ENCODE measurements at regions not wholly inside any gene's neighbourhood (a gene's known extent, or its start where the extent isn't known, plus 50 kb on each side); places are given as distances from the start of the nearest gene placed in this dataset.
A peak's percentile ranks its signal among the peaks of the same experiment; 100 is the strongest.

DNA sequence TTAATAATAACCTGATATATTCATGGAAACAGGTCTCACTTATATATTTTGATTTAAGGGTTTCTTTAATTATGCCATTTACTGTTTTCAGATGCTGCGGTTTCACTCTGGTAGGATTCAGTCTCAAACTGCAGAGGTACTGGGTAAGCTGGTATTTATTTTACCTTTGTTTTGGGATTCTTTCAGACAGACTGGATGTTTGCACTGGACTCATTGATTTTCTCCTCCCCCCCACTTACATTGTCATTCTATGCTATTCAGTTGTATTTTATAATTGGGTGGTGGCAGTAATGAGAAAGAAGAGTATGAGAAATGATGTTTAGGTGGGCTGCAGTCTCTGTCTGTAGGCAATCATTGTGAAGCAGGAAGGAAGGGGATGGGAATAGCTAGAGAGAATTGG lies 155.6 kb downstream of the AQP4 start:
- ChIA-PET POLR2A (no interaction called here), CTCF (interaction anchor here (0.7 to 1.5 kb wide), 2 partner anchors 13 to 25 kb away, joined by 3 read pairs; no protein-coding TSS in a partner anchor)
- no peak for DNase-seq
- H3K79me2 ChIP-seq (ENCODE audit: insufficient read depth), result no peaks in the 10 kb centered on the region
- H3K9me2 ChIP-seq, result no peaks in the 10 kb centered on the region
- H3K9me3 ChIP-seq, result no peaks in the 10 kb centered on the region
- WGBS (ENCODE audit: low lambda C conversion rate), result 79% methylated on average over 1 of the region's 1 CpG
- H3K4me3 ChIP-seq (ENCODE audit: low read depth in 2 of 2, low read length in 1 of 2), result no peak overlapping the region
- TF ChIP-seq GATA2 (CRISPR knock-in tag; IDR thresholded peaks at IDR 0.05) (0 out of 2 replicates have a peak, but pooled peaks have one; percentile 13), EZH2phosphoT487 (IDR thresholded peaks at IDR 0.05; ENCODE audit: borderline replicate concordance, low read depth) (no peak)
- H3K27me3 ChIP-seq (ENCODE audit: insufficient read depth), result no peaks in the 10 kb centered on the region
- no peaks in the 10 kb centered on the region; a peak in 2 of 4 replicates for H3K4me1 ChIP-seq (ENCODE audit: control insufficient read depth in 1 of 2, insufficient read depth in 2 of 2, low read depth in 1 of 2, low read length in 1 of 2)
- no peak overlapping the region for H2AFZ ChIP-seq (ENCODE audit: low read depth)
- H3F3A ChIP-seq (replicated peaks; ENCODE audit: insufficient read depth), result no peaks in the 10 kb centered on the region
- no peaks in the 10 kb centered on the region for H3K36me3 ChIP-seq (replicated peaks in 1 of 2; ENCODE audit: control insufficient read depth in 1 of 2, insufficient read depth in 2 of 2, low read length in 1 of 2)
- H4K20me1 ChIP-seq (ENCODE audit: insufficient read depth), result no peaks in the 10 kb centered on the region
- H3K27ac ChIP-seq (ENCODE audit: low read depth in 2 of 2, low read length in 1 of 2), result no peak overlapping the region
- no peak overlapping the region for H3K4me2 ChIP-seq
- no peak overlapping the region for H3K9ac ChIP-seq

DNA sequence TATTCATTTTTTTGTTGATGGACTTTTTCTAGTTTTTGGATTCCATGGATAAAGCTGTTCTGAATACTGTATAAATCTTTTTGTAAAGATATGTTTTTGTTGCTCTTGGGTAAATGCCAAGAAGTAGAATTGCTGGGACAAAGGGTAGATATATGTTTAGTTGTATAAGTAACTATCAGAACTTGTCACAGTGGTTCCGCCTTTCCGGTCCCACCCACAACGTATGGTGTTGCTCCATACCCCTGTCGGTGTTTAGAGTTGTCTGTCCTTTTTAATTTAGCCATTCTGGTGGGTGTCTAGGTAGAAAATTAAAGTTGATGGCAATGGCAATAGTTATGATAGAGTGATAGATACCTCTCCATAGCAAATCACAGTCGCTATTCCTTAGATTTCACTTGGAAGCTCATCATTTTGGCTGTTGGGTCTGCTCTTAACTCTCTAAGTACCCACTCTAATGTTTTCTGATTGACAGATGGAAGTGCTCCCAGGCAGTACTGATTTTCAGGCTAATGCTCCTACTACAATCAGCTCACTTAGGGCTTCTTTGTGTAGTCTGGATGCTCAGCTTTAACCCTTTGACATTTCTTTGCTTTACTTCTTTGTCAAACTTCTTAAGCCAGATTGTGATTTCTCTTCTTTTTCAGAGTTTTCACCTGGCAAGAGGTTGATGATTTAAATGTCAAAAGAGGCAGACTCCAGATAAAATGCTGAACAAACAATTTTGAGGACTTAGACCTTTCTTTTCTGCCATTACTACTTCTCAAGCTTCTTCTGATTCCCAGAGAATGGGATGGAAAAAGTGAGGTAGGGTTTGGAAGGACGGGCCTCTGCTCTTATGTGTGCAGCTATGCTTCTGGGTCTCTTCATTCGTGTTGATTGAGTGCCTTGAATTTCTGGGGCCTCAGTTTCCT lies 156.4 kb downstream of the AQP4 start:
- CTCF ChIA-PET, result interaction anchor here (0.6 to 0.7 kb wide), 2 partner anchors 17 to 24 kb away, joined by 3 read pairs; no protein-coding TSS in a partner anchor
- Histone ChIP-seq H3K4me2 (no peak overlapping the region), H3K79me2 (ENCODE audit: insufficient read depth) (no peaks in the 10 kb centered on the region), H3K4me1 (ENCODE audit: control insufficient read depth in 1 of 2, insufficient read depth in 2 of 2, low read depth in 1 of 2, low read length in 1 of 2) (no peaks in the 10 kb centered on the region; a peak in 2 of 4 replicates), H3K27me3 (ENCODE audit: insufficient read depth) (no peaks in the 10 kb centered on the region), H2AFZ (ENCODE audit: low read depth) (no peak overlapping the region), H3K36me3 (replicated peaks in 1 of 2; ENCODE audit: control insufficient read depth in 1 of 2, insufficient read depth in 2 of 2, low read length in 1 of 2) (no peaks in the 10 kb centered on the region), H3K4me3 (ENCODE audit: low read depth in 2 of 2, low read length in 1 of 2) (no peak overlapping the region), H3F3A (replicated peaks; ENCODE audit: insufficient read depth) (no peaks in the 10 kb centered on the region), H4K20me1 (ENCODE audit: insufficient read depth) (no peaks in the 10 kb centered on the region), H3K27ac (ENCODE audit: low read depth in 2 of 2, low read length in 1 of 2) (no peak overlapping the region), H3K9me3 (no peaks in the 10 kb centered on the region), H3K9ac (no peak overlapping the region), H3K9me2 (no peaks in the 10 kb centered on the region)
- no peak for DNase-seq
- WGBS (ENCODE audit: low lambda C conversion rate), result 53% methylated on average over 7 of the region's 7 CpGs
- POLR2A ChIA-PET, result no interaction called here
- TF ChIP-seq, protein P1, sequence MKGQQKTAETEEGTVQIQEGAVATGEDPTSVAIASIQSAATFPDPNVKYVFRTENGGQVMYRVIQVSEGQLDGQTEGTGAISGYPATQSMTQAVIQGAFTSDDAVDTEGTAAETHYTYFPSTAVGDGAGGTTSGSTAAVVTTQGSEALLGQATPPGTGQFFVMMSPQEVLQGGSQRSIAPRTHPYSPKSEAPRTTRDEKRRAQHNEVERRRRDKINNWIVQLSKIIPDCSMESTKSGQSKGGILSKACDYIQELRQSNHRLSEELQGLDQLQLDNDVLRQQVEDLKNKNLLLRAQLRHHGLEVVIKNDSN (IDR thresholded peaks at IDR 0.05; ENCODE audit: borderline replicate concordance, low read depth), result no peak
- TF ChIP-seq TAF1 (IDR thresholded peaks at IDR 0.05; ENCODE audit: borderline replicate concordance, low read depth, low read length) (no peak), RCOR1 (IDR thresholded peaks at IDR 0.05; ENCODE audit: low read length) (no peak), NFIC (IDR thresholded peaks at IDR 0.05; ENCODE audit: borderline replicate concordance) (no peak), ELF1 (IDR thresholded peaks at IDR 0.05) (no peak), TCF12 (IDR thresholded peaks at IDR 0.05) (no peak), RXRA (IDR thresholded peaks at IDR 0.05; ENCODE audit: borderline replicate concordance, low read depth) (no peak), NRF1 (IDR thresholded peaks at IDR 0.05; ENCODE audit: low read depth, low read length) (no peak), RAD21 (IDR thresholded peaks at IDR 0.05; ENCODE audit: low read length) (no peak), SIN3A (IDR thresholded peaks at IDR 0.05; ENCODE audit: borderline replicate concordance, low read depth, low read length) (no peak)
- TF ChIP-seq, protein P2, sequence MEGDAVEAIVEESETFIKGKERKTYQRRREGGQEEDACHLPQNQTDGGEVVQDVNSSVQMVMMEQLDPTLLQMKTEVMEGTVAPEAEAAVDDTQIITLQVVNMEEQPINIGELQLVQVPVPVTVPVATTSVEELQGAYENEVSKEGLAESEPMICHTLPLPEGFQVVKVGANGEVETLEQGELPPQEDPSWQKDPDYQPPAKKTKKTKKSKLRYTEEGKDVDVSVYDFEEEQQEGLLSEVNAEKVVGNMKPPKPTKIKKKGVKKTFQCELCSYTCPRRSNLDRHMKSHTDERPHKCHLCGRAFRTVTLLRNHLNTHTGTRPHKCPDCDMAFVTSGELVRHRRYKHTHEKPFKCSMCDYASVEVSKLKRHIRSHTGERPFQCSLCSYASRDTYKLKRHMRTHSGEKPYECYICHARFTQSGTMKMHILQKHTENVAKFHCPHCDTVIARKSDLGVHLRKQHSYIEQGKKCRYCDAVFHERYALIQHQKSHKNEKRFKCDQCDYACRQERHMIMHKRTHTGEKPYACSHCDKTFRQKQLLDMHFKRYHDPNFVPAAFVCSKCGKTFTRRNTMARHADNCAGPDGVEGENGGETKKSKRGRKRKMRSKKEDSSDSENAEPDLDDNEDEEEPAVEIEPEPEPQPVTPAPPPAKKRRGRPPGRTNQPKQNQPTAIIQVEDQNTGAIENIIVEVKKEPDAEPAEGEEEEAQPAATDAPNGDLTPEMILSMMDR (IDR thresholded peaks at IDR 0.05), result no peak
- TF ChIP-seq, protein P3, sequence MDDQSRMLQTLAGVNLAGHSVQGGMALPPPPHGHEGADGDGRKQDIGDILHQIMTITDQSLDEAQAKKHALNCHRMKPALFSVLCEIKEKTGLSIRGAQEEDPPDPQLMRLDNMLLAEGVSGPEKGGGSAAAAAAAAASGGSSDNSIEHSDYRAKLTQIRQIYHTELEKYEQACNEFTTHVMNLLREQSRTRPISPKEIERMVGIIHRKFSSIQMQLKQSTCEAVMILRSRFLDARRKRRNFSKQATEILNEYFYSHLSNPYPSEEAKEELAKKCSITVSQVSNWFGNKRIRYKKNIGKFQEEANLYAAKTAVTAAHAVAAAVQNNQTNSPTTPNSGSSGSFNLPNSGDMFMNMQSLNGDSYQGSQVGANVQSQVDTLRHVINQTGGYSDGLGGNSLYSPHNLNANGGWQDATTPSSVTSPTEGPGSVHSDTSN (IDR thresholded peaks at IDR 0.05), result no peak
- TF ChIP-seq, protein P4, sequence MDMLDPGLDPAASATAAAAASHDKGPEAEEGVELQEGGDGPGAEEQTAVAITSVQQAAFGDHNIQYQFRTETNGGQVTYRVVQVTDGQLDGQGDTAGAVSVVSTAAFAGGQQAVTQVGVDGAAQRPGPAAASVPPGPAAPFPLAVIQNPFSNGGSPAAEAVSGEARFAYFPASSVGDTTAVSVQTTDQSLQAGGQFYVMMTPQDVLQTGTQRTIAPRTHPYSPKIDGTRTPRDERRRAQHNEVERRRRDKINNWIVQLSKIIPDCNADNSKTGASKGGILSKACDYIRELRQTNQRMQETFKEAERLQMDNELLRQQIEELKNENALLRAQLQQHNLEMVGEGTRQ (IDR thresholded peaks at IDR 0.05; ENCODE audit: borderline replicate concordance, low read depth, low read length), result no peak
- TF ChIP-seq, protein P5, sequence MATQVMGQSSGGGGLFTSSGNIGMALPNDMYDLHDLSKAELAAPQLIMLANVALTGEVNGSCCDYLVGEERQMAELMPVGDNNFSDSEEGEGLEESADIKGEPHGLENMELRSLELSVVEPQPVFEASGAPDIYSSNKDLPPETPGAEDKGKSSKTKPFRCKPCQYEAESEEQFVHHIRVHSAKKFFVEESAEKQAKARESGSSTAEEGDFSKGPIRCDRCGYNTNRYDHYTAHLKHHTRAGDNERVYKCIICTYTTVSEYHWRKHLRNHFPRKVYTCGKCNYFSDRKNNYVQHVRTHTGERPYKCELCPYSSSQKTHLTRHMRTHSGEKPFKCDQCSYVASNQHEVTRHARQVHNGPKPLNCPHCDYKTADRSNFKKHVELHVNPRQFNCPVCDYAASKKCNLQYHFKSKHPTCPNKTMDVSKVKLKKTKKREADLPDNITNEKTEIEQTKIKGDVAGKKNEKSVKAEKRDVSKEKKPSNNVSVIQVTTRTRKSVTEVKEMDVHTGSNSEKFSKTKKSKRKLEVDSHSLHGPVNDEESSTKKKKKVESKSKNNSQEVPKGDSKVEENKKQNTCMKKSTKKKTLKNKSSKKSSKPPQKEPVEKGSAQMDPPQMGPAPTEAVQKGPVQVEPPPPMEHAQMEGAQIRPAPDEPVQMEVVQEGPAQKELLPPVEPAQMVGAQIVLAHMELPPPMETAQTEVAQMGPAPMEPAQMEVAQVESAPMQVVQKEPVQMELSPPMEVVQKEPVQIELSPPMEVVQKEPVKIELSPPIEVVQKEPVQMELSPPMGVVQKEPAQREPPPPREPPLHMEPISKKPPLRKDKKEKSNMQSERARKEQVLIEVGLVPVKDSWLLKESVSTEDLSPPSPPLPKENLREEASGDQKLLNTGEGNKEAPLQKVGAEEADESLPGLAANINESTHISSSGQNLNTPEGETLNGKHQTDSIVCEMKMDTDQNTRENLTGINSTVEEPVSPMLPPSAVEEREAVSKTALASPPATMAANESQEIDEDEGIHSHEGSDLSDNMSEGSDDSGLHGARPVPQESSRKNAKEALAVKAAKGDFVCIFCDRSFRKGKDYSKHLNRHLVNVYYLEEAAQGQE (IDR thresholded peaks at IDR 0.05; ENCODE audit: low read depth, low read length), result no peak
- TF ChIP-seq, protein P6, sequence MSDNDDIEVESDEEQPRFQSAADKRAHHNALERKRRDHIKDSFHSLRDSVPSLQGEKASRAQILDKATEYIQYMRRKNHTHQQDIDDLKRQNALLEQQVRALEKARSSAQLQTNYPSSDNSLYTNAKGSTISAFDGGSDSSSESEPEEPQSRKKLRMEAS (IDR thresholded peaks at IDR 0.05; ENCODE audit: low read depth), result no peak

All from SK-N-SH (cell line).